GM21619 (cell line): ENCODE measurements at regions not wholly inside any gene's neighbourhood (a gene's known extent, or its start where the extent isn't known, plus 50 kb on each side); places are given as distances from the start of the nearest gene placed in this dataset.

Experiments used
- ATAC-seq: cut with Tn5 transposase; IDR thresholded peaks from one replicate; pipeline ENCODE4 v1.9.1; 2021; ENCODE audit not compliant: unreplicated experiment

DNA sequence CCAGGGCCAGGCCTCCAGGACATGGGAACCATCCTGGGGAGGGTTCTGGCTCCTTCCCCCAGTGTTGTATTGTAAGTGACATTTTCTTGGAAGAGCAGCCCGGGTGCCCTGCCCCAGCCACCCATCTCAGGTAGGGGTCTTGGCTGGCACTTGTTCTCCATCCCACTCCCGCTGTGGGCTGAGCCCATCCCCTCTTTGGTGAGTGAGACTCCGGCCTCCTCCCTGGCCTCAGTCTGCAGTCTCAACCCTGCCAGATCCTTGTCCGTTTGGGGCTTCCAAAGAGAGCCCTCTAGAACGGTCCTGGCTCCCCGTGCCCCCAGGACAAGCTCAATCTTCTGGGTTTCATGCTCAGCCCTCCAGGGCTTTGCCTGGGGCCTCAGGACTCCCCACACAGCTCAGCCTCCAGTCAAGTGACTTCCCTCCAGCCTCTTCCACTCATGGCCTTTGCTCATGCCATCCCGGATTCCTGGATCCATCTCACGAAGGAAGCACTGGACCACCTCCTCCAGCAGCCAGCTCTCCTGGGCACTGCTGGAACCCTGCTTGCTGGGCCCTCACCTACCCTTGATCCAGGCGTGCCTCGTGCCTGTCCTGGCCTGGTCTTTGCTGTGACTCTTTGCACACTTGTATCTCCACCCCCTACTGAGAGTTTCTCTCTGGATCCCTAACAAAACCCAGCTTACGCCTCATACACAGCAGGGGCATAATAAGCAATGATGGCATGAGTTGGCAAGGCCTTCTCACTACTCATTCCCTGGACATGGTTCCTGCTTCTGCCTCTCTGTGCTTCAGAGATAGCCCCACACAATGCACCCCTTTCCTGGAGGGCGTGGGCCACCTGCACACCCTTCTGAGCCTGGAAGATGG is 297.4 kb upstream of the RTL1 start:
- ATAC-seq = no peak

DNA sequence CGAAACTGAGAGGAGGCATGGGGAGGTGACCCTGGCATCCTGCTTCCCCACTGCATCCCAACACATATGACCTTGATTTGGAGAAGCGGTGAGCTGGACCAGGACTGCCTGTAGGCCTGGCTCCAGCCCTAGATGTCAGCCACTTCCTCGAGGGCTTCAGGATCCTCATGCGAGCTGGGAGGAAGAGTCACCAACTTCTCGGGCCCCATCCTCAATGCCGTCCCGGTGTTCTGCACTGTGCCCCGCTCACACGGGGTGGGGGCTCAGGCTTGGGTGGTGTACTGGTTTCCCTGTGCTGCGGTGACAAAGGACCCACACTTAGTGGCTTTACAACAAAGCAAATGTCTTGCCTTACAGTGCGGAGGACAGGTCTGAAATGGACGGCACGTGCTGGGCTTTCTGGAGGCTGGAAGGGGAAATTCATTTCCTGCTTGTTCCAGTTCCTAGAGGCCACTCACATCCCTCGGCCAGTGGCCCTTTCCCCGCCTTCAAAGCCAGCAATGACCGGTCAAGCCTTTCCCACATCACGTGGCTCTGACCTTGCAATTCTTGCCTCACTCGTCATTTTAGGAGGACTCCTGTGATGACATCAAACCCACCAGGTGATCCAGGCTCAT is 298.1 kb upstream of the RTL1 start:
- ATAC-seq = no peak

DNA sequence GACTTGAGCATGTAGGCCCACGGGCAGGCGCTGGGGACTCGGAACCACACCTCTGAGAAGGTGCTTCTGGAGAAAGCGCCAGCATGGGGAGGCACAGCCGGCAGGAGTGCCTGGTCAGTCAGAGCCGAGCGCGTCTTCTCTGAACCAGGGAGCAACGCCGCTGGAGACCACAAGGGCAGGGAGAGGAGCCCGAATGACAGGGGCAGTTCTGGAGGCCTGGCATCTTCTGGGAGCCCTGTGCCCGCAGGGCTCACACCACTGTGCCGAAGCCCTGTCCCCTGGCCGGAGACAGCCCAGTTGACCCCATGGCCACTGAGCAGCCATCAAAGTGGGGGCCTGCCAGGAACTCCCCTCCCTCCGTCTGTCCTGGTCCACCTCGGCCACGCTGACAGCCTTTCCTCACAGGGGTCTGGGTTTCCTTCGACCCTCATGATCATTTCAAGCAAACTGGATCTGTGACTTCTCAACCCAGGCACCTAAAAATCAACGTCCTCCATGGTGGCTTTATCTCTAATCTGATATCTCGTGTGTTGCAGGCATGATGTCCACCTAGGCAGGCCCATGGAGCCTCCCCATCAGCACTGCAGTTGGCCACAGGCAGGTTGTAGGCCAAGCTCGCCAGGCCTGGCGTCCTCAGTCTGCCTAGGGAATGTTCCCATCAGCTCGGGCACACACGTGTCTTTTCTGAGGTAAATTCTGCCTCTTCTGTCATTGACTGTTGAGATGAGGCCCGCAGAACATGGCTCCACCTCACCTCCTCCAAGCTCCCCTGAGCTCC is 299.3 kb upstream of the RTL1 start:
- ATAC-seq = no peak

DNA sequence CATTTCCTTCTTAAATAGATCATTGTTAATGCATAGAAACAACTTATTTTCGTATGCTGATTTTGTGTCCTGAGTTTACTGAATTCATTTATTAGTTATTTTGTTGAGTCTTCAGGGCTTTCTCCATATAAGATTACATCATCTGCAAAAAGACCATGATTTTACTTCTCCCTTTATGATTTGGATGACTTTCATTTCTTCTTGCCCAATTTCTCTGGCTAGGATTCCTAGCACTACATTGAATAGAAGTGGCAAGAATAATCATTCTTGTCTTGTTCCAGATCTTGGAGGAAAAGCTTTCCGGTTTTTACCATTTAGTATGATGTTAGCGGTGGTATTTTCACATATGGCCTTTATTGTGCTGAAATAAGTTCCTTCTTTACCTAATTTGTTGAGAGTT is 303.0 kb upstream of the RTL1 start:
- no peak for ATAC-seq

DNA sequence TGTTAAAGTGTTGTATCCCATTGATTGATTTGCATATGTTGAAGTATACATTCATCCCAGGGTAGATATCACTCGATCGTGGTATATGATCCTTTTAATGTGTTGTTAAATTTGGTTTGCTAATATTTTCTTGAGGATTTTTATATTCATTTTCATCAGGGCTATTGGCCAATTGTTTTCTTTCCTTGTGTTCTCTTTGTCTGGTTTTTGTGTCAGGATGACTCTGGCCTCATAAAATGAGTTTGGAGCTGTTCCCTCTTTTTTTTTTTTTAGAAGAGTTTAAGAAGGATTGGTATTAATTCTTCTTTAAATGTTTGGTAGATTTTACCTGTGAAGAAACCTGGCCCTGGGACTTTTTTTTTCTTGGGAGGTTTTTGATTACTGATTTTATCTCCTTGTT is 303.5 kb upstream of the RTL1 start:
- ATAC-seq = no peak

DNA sequence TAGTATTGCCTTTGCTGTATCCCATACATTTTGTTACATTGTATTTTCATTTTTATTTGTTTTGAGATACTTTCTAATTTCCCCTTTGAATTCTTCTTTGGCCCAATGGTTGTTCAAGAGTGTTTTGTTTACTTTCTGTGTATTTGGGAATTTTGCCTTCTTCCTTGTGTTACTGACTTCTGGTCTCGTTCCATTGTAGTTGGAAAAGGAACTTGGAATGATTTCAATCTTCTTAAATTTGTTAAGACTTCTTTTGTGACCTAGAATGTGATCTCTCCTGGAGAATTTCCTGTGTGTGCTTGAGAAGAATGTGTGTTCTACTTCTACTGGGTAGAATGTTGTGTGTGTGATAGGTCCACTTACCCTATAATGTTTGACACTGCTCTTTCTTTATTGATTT is 304.4 kb upstream of the RTL1 start:
- ATAC-seq = no peak

DNA sequence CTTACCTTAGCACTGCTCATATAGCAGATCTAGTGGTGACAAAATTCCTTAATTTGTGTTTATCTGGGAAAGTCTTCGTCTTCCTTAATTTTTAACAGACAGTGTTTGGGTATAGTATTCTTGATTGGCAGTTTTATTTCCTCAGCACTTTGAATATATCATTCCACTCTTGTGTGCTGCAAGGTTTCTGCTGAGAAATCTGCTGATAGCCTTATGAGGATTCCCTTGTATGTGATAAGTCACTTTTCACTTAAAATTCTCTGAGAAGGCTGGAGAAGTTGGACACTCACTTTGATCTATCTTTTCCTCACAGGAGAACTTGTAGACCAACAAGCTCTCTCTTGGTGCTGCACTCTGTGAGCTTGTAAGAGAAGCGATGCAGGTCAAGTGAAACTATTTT is 306.1 kb upstream of the RTL1 start:
- ATAC-seq = no peak

DNA sequence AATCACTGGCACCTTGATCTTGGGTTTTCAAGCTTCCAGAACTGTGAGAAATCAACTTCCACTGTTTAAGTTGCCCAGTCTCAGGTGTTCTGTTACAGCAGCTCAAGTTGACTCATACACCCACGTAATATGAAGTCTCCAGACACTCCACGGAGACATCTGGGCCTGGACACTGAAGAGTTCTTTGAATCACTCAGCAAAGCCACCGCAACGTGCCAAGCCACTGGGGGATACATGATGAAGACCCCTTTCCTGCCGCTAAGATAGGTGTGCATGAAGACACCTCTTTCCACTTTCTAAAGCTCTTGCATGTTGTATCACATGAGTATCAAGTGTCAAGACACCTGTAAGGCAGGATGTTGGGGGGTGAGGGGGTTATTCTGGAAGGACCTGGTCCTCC is 311.7 kb upstream of the RTL1 start:
- no peak for ATAC-seq

DNA sequence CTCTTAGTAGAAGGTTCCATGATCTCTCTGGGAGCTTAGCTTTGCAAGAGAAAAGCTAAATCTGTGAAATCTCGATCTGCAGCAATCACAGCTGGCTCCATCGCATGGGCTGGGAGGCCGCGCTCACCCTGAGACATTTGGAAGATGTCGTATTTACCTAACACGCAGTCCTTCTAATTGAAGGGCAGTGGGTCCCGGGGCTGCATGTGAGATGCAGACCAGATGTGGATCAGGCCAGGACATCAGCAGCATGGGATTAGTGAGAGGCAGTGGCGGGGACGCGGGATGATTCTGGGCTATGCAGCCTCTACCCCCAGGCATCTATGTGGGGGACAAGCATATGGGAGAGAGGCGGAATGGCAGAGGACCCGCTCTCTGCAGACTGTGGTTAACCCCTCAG is 312.4 kb upstream of the RTL1 start:
- no peak for ATAC-seq

DNA sequence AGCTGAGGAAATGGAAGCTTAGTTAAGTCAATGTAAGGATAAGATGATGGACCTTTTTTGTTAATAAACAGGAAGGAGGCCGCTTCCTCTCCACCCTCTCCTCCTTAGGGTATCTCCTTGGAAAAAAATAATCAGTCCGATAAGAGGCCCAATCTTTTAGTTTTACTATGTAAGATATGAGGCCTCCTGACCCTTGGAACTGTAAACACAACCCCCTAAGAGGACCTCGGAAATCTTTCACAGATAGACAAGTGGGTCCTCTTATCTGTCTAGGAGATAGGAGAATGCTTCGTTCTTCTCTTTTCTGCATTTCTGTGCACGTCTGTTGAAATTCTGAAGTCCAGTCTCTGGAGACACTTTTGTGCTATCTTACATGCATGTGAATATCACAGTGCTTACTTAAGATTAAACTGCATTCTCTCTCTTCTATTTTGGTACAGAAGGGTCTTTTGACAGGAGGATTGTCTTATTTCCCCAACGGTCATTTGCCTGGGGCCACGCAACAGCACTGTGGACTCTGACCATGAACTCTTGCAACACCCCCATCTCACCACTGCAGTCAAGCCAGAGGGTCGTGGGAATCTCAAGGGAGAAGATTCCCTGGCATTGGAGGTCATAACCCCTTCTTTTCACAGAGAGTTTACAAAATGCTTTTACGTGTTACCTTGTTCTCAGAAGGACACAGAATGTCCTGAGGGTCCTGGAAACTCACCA is 313.0 kb upstream of the RTL1 start:
- ATAC-seq = no peak

DNA sequence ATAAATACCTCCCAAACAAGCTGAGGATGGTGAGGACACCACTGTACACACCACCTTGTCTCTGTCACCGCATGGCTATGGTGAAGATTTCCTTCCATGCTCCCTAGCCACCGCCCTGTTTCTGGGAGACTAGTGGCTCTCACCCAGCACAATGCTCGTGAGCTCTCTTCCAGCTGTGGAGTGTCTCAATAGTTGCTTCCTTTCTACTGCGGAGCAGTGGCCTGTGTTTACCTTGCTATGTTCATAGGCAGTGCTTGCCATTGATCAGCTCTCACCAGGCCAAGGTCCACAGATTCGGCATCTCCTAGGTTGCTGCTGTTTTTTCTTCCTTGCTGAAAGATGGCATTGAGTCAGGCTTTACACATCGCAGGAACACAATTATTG is 313.6 kb upstream of the RTL1 start:
- no peak for ATAC-seq

DNA sequence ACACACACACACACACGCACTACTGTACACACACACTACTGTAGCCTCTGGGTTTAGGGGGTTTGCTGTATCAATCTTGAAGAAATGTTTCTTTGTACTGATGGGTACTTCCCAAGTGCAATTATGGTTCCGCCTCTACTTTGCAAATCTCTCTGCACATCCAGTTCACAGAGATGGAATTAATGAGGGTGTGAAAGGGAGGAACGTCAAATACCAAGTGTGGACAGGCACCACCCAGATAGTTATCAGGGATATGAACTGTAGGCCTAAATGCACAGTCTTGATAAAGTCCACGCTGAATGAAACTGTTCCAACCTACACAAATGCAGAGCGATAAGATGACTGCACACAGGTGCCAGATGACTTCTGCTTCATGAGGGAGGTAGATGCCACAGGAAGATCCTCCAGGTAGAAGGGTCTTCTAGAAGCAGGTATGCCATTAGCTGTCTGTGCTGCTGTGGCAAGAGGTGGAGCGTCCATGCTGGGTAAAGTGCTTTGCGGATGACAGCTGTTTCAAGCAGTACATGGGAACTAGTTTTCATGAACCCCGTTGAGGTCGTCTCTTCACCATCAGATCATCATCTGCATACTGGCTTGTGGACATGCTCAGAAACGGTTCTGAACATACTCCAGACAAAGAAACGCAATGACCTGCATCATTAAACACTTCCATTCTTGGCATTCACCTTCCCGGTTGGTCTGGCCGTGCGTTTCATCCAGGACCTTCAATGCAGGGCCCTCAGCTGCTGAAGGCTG is 314.3 kb upstream of the RTL1 start:
- no peak for ATAC-seq

DNA sequence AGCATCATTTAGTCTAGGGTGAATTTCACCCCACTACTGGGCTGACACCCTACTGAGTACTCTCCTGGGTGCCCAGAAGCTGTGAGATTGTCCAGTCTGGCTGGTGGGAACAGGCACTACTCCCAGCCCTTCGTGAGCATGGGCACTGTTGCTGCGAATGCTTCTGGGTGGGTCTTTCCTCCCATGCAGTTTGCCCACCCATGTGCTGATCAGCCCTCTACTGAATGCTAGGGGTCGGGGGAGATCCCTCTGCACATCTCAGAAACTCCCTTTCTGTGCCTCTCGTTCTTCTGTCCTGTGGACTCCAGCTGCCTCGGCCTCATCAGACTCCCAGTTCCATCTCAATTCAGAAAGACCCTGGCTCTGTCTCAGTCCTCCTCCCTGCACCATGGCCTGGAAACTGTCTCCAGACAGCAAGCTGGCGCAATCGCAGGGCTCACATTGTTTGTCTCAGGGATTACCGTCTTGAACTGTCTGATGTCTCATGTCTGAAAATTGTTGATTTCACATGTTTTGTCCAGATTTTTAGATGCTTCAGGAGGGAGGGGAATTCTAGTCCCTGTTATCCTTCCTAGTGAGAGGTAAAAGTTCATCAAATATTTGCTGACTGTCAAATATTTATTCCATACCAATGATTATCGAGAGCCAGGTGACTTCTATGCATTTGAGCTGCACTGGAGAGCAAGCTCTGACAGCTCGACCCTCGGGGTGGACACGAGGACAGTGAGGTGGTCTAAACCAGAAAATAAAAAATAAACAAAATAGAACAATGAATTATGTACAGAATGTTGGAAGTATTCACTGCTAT is 316.6 kb upstream of the RTL1 start:
- ATAC-seq = no peak

DNA sequence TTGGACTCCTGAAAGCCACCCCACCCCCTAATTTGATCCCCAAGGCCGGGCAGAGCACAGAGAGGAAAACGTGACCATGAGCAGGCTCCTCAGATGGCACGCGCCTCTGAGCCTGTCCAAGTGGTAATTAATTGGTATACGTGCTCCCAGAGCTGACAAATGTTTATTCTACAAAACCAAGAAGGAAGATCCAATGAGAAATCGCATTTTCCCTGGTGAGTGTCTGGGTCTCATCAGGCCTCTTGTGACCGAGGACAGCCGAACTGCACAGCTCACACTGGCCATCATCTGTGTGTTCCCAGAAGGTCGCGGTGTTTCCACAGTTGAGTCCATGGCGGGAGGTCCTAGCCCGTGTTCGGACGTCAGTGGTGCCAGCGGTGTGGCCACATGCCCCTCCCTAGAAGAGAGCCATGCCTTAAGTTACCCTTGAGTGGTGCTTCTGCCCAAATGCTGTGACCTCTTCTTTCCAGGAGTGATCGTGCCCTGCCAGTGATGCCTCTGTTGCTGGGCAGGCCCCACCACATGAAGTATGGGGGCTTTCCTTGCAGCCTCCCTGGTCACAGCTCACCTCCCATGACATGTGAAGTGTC is 317.5 kb upstream of the RTL1 start:
- ATAC-seq = no peak

DNA sequence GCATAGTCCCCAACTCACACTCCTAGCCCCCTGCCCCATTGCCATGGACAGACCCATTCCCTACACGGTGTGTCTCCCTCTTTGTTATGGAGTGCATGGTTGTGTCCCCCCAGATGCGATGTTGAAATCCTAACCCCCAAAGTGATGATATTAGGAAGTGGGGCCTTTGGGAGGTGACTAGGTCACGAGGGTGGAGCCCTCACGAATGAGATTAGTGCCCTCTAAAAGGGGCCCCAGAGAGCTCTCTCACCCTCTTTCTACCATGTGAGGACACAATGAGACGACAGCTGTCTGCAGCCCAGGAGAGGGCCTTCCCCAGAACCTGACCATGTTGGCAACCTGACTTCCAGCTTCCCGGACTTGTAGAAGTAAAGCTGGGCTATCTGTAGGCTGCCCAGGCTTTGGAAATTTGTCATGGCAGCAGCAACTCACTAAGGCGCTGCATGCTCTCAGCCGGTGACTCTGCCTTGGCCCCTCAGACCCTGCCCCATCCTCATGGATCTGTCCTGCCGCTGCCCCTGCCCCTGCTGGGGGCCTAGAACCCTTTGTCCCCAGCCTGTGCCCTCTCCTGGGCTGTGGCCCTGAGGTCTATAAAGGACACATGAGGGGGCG is 318.1 kb upstream of the RTL1 start:
- no peak for ATAC-seq

DNA sequence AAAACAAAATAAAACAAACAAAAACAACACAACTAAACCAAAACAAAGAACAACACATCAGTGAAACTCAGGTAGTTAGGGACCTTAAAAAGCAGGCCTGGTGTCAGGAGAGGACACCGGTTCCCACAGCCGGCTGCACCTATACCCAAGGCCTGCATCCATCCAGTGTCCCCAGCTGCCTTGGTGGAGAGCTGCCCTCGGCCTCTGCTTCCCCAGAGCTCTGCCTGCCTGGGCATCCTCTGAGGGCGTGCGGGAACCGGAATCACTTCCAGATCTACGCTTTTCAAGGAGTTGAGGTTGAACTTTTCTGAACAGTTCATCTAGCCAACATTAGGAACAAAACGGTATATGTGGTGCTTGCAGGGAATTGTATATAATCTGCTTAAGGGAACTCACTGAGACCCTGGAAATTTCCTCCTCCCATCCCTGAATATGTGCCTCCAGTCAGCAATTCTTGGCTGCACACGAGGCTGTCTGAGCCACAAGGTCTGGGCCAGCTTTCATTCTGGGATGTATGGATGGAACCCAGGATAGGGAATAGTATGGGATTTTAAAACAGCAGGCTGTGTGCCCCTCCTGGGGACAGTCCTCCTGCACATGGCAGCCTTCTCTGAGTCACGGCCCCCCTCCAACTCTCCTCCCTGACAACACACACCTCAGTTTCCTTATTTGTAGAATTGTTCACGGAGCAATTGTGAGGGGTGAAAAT is 319.0 kb upstream of the RTL1 start:
- no peak for ATAC-seq

DNA sequence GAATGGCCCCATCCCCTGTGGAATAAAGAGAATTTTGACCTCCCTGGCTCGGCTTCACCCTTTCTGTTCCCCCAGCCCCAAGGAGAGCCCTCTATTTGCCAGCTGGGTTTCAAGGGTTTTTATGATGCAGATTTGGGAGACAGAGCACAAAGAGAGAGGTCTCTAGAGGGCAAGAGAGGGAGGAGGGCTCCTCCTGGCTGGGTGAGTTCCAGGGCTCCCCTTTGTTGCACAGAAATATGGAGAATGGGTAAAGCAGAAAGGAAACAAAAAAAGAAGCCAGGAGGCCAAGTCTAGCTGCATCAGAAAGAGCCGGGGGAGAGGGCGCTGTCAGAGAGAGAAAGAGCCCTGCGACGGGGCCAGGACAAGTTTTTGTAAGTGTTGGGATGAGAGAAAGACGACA is 319.6 kb upstream of the RTL1 start:
- ATAC-seq = no peak

DNA sequence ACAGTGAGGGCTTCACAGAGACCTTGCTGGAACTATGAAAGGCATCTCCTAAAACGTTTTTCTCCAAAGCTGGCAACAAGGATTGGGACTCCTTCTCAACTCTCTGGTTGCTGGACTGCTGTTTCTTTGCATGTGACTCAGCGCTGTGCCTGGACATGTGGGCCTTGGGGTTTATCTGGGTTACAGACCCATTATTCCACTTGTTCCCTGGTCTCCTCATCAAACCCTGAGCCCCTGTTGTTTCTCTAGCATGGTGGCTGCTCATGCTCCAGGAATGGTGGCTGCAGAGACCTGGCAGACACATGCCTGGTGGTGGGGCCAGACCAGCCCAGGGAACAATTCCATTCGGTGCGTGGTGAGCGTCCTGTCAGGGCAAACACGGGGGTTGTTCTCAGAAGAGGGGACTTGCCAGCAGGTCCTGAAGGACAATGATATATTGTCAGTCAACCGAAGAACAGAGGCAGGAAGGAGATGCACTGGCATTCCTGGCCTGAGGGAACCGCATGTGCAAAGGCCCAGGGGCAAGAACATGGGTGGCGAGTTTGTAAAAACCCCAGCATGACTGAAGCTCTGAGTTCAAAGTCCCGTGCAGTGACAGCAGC is 320.1 kb upstream of the RTL1 start:
- ATAC-seq = no peak
